HG02981 (cell line): ENCODE measurements at regions not wholly inside any gene's neighbourhood (a gene's known extent, or its start where the extent isn't known, plus 50 kb on each side); places are given as distances from the start of the nearest gene placed in this dataset.

ENCODE experiments used
- ATAC-seq: cut with Tn5 transposase; IDR thresholded peaks from one replicate; pipeline ENCODE4 v1.9.1; 2021; ENCODE audit warnings: mild to moderate bottlenecking, moderate library complexity; ENCODE audit not compliant: unreplicated experiment

DNA sequence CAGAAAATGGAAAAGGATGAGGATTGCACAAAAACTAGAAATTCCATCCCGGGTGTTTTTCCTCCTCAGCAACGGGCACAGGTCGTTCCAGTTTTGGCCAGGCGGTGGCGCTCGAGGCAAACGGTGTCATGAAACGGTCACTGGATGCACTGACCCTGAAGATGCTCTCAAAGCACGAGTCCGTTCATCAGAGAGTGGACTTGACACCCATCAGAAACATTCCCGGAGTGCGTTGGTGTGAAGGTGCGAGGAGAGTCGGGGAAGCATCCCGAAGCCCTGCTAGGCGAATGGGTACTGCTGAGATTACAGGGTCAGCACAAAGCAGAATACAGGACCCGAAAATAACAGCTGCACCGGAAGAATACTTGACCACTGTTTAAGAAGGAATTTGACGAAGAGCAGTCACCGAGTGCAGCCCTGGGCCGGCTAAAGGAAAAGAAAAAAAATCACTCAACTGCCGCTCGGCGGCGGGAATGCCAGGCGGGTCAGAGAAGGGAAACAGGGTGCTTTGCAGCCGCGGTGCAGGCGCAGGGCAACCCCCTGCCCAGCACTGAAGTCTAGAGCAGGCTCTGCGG lies 71.7 kb upstream of the ETS2 start:
- no peak for ATAC-seq

DNA sequence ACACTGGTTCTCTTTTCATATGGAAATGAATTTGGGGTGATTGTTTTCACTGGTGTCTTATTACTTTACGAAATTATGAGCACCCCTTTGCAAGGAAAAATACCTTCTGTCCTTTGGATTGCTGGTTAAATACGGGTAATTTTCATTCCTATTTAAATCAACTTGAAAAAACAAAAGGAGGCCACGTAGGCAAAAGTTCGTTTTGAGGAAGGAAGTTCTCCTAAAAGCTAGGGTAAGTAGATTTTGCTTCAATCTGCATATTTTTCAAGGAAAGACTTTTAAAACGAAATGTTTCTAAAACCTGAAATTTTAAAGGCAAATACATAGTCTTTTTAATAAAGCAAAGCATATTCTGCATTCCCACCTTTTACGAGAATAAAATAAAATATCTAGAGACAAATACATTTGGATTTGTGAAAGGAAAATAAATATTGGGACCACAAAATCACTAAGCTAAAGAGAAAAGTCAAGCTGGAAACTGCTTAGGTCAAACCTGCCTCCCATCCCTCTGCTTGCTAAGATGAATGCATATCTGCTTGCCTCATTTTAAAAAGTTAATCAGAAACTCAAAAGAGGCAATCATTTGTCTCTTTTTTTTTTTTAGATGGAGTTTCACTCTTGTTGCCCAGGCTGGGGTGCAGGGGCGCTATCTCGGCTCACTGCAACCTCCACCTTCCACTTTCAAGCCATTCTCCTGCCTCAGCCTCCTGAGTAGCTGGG lies 70.9 kb upstream of the ETS2 start:
- ATAC-seq: no peak

DNA sequence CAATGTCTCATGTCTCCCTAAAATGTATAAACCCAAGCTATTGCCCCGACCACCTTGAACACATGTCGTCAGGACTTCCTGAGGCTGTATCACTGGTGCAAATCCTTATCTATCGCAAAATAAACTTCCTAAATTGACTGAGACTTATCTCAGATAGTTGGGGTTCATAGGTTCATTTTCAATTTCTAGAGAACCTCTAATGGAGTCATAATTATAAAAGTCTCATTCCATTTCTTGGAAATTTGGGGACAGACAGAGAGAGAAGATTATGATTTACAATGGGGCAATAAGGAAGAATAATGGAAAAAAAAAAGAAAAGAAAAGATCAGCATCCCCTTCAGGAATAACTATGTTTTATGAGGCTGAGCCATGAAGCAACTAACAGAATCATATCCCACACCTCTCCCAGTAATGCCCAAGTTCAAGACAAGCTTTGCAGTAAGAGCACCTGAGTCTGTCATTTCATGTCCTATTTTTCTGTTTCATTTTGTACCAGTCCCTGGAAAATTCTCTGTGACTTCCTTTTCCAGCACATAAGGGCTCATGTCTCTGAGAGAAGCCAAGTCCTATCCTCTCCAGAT lies 70.0 kb upstream of the ETS2 start:
- no peak for ATAC-seq

DNA sequence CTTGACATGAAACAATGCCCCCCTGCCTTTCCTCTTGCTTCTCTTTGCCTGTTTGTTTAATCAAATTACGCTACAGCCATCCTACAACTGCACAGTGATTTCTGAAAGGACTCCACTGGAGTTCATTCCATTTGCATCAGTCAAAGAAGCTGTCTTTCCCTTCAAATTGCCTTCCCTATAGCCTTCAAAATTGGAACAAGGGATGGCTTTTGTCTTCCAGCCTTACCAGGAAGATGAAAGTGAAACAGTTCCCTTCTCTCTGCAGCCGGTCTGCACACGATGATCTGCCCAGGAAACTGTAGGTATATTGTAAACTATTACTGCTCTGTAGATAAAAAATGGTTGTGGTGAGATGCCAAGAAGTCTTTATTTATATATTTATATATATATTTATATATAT lies 65.6 kb upstream of the ETS2 start:
- no peak for ATAC-seq

DNA sequence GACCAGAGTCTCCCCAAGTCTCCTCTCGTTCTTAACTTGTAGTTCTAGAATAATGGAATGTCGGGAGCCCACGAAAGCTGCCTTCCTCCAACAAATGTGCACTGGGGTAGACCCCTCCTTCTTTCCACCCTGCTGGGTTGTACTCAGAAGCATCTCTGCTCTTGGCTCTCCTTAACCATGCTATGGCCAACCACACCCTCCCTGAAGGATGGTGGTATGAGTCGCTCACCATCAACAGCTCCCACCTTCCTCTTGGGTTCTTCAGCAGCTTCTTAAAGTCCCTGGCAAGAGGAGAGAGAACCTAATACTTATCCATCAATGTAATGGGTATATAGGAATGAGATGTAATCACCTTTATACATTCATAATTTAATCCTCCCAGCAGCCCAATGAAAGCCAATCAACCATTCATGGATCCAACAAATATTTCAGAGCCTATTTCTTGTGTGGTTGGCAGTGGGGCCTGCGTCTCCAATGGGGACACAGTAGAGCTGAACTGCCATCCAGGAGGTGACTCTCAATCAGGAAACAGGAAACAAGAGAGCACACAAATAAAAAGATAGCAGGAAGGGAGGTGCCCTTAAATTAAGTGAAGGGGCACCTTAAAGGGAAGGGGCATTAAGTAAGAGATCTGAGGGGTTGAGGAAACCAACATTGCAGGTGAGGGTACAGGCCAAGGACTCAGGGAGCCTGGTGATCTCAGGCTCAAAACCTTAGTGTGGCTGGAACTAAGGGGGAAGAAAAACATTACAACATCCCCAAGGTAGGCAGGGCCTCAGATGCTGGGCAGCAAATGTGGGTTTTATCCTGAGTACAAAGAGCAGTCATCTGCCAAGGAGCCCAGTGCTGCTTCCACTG lies 64.4 kb upstream of the ETS2 start:
- ATAC-seq: no peak

DNA sequence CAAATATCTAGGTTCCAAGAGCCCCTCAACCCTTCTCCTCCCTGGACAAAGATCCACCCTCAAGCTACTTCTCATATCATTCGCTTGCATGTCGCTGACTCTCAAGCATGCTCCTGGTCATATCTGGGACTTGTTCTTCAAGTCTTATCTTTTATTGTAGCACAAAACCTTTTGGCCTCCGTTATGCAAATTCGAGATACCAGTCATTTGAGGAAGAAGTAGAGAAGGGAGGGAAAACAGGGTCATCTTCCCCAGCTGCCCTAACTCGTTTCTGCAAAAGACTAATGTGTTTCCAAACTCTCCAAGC lies 63.8 kb upstream of the ETS2 start:
- no peak for ATAC-seq

DNA sequence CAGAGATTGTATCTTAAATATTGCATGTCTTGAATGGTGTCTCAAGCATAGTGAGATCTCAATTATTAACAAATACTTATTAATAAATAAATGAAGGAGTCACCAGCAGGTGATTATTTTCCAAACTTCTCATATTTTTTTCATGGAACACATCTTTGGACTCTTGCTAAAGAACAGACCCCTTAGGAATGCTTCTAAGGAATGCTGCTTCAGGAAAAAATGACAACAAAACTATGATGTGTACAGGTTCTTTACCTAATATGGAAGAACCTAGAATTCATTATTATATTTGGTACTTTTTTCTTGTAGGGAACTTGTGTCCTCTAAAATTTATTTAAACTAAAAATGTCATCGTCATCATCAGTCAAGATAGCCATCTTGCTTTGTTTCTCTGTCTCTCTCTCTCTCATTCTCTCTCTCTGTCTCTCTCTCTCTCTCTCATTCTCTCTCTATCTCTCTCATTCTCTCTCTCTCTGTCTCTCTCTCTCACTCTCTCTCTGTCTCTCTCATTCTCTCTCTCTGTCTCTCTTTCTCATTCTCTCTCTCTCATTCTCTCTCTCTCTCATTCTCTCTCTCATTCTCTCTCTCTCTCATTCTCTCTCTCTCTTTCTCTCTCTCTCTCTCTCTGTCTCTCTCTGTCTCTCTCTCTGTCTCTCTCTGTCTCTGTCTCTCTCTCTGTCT lies 63.0 kb upstream of the ETS2 start:
- ATAC-seq: no peak

DNA sequence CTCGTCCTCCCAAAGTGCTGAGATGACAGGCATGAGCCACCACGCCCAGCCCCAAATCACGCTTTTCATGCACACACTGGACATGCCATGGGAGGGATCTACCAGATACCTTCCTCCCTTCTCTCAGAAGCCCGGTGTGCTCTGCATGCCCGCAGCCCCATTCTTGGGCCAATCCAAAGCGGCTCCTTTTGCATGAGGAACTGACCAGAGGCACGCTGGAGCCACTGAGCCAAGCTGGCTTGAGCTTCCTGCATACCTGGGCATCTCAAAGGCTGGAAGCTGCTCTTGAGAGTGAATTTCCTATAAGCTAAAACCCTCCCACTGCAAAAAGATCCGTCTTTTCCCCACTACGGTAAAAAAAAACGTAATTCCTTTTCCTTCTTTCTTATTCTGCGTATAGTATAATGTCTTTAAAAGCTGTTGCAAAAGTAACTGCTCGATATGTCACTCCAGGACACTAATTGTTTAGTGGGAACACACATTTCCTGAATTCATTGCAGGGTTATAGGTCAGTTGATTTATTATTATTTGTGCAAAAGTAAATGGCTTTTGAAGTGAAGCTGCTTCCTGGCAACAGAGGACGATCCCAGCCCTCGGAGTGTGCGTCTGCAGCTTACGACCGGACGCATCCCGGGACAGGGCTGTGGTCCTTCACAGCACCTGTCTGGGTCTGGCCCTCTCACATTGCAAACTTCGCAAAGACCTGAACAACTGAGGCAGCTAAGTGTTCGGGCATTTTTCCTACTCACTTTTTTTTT lies 61.8 kb upstream of the ETS2 start:
- no peak for ATAC-seq

DNA sequence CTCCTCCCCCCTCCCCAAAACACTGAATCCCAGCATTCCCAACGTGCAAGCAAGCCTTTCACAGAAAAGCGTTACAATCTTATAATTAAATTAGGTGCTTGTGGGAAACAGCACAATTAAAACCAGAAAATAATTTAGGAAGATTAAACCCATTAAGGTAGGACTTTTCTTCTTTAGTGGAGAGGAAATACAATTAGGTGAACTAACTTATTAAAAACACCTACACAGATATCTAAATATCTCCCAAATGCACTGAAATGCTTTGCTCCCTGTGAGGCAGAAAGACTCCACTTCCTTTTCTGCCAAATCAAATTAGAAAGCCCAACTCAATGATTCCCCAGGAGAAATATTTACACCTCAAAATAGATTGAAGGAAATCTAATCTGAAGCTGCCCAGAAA lies 60.9 kb upstream of the ETS2 start:
- no peak for ATAC-seq

DNA sequence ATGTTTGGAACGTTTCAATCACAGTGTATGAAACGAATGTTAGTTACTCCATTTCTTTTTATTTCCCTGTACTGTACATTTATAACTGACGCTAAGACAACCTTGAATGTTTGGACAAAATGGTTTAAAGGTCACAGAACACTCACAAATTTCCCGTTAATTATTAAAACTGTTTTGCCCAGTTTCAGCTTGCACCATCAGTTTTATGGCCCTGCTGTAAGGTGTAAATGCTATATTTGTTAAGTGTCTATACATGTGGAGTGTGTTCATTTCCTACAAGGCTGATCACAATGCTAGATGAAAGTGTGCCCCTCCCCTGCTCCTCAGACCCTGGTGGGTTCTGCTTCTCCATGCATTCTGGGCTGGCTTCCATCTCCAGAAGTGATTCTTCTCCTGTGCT lies 57.9 kb upstream of the ETS2 start:
- no peak for ATAC-seq

DNA sequence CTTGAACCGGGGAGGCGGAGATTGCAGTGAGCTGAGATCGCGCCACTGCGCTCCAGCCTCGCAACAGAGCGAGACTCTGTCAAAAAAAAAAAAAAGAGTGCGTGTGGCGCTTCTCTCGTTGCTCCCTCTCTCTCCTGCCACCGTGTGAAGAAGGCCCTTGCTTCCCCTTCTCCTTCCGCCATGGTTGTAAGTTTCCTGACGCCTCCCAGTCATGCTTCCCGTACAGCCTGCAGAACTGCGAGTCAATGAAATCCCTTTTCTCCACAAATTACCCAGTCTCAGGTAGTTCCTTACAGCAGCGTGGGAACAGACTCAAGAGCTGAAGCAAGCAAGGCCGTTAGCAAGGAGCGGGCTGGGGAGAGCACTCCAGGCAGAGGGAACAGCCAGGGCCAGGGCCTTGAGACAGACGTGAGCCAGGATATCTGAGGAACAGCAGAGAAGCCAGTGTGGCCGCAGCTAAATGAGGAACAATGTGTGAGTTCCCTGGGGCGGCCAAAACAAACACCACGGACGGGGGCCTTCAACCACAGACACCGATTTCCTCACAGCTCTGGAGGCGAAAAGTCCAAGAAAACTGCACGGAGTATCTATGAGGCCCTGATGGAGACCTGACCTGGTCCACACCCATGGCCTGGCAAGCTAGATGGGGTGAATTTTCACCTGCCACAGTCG lies 54.2 kb upstream of the ETS2 start:
- ATAC-seq: no peak

DNA sequence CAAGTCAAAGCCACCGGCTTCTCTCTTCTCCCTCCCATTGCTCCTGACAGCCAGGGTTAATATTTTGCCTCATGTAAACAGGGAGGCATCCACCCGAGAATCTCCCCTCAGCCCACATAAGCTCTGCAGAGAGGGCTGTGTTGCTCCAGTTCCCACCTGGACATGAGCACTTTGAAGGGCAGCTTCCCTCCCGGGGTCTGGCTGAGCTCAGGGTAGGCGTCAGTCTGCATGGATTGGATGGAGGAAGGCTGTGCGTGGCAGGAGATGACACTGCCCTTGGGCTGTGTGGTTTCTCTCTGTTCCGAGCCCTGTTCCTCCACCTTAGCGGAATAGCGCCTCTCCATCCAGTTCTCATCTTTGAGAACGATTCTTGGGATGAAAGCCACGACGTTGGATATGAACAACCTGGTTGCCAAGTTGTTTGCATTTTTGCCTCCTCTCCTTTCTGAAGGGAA lies 53.7 kb upstream of the ETS2 start:
- ATAC-seq: no peak

DNA sequence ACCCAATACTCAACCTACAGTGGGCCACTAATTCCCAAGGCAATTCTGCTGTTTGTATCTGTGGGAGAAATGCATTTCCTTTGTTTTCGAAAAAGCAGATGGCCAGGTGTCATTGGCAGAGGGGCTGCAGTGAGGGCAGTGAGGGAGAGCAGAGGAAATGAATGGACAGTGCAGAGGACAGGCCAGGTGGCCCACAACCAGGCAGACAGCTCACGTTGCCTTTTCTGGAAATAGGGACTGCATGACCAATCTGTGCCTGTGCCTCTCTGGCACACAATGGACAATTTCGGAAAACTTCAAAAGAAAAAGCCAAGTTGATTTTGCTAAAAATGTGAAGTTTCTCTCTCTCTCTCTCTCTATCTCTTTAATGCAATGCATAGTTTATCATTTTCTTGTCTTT lies 52.6 kb upstream of the ETS2 start:
- no peak for ATAC-seq

DNA sequence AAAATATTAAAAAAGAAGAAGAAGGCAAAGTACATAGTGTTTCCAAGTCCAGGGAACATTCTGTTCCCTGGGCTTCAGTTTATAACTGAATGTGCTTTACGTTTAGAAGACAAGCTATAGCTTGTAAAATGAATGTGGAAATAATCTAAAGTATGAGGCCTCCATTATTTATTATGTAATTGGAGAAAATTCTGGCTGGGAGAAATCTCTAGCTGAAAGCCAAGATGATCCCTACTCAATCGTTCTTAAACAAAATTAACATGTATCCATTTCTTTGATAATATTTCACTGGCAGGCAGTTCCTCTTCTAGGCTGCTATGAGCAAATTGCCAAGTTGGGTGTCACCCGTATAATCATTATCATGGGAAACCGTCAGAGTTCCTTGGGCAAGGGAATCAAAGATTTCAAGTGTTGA lies 52.2 kb upstream of the ETS2 start:
- ATAC-seq: no peak
